ENCODE measurements at regions not wholly inside any gene's neighbourhood (a gene's known extent, or its start where the extent isn't known, plus 50 kb on each side); places are given as distances from the start of the nearest gene placed in this dataset.

GRCh38 chr2:140057928-140058327 is 1277.7 kb upstream of the NXPH2 start:
- no peak for DNase-seq

GRCh38 chr2:140041811-140042210 is 1261.6 kb upstream of the NXPH2 start:
- no peak for DNase-seq

- no peak for DNase-seq
These were observed 1261.0 kb upstream of the NXPH2 start for GRCh38 chr2:140041239-140041638.

GRCh38 chr2:140033638-140034037 is 1253.4 kb upstream of the NXPH2 start:
- DNase-seq = no peak

- DNase-seq = no peak
These were observed 1247.8 kb upstream of the NXPH2 start for GRCh38 chr2:140027966-140028365.

GRCh38 chr2:140027320-140027719 is 1247.1 kb upstream of the NXPH2 start:
- no peak for DNase-seq

- DNase-seq = no peak
These were observed 1243.1 kb upstream of the NXPH2 start for GRCh38 chr2:140023291-140023690.

- DNase-seq = no peak
These were observed 1238.4 kb upstream of the NXPH2 start for GRCh38 chr2:140018541-140018940.

GRCh38 chr2:140014204-140014546 is 1234.0 kb upstream of the NXPH2 start:
- DNase-seq = no peak

- DNase-seq = no peak
These were observed 1233.5 kb upstream of the NXPH2 start for GRCh38 chr2:140013545-140014203.

GRCh38 chr2:140011287-140011686 is 1231.1 kb upstream of the NXPH2 start:
- no peak for DNase-seq

GRCh38 chr2:140002110-140002509 is 1221.9 kb upstream of the NXPH2 start:
- DNase-seq = no peak

GRCh38 chr2:139992711-139993345 is 1212.6 kb upstream of the NXPH2 start:
- no peak for DNase-seq

- DNase-seq = no peak
These were observed 1211.9 kb upstream of the NXPH2 start for GRCh38 chr2:139992078-139992477.

GRCh38 chr2:139990646-139991335 is 1210.6 kb upstream of the NXPH2 start:
- DNase-seq = no peak

GRCh38 chr2:139969323-139969722 is 1189.1 kb upstream of the NXPH2 start:
- no peak for DNase-seq

GRCh38 chr2:139968588-139968987 is 1188.4 kb upstream of the NXPH2 start:
- DNase-seq = no peak

- DNase-seq = no peak
These were observed 1187.5 kb upstream of the NXPH2 start for GRCh38 chr2:139967665-139968064.

- DNase-seq = no peak
These were observed 1184.7 kb upstream of the NXPH2 start for GRCh38 chr2:139964721-139965440.

GRCh38 chr2:139963863-139964355 is 1183.7 kb upstream of the NXPH2 start:
- DNase-seq = no peak

- DNase-seq = no peak
These were observed 1169.2 kb upstream of the NXPH2 start for GRCh38 chr2:139949242-139949972.

GRCh38 chr2:139946690-139947089 is 1166.5 kb upstream of the NXPH2 start:
- DNase-seq = no peak

GRCh38 chr2:139940686-139941085 is 1160.5 kb upstream of the NXPH2 start:
- peak; percentile 5 for DNase-seq

Data from DMS153 (cell line).